VCaP (cell line): ENCODE measurements at regions not wholly inside any gene's neighbourhood (a gene's known extent, or its start where the extent isn't known, plus 50 kb on each side); places are given as distances from the start of the nearest gene placed in this dataset.

Experiments
- H3K27ac ChIP-seq: fragments of 450-650 bp; 2 replicates; pipeline ENCODE4 v1.5.1; 2017
- CTCF ChIP-seq: fragments of 450-650 bp; conservative IDR thresholded peaks from 2 replicates; pipeline ENCODE4 v1.5.1; 2017; ENCODE audit warnings: mild to moderate bottlenecking, moderate library complexity

- no peak for TF ChIP-seq CTCF
- no peak overlapping the region for H3K27ac ChIP-seq
Measured at GRCh38 chr11:70944636-70945035, 307.7 kb downstream of the SHANK2 start.

GRCh38 chr11:70948398-70948797 lies 304.0 kb downstream of the SHANK2 start:
- no peak overlapping the region for H3K27ac ChIP-seq

GRCh38 chr11:70948855-70949531 lies 303.4 kb downstream of the SHANK2 start:
- no peak for TF ChIP-seq CTCF
- no peak overlapping the region for H3K27ac ChIP-seq

More at GRCh38 chr11:70948398-70948797, 304.0 kb downstream of the SHANK2 start:
- TF ChIP-seq CTCF, result no peak

GRCh38 chr11:70951139-70951804 lies 301.1 kb downstream of the SHANK2 start:
- TF ChIP-seq CTCF, result no peak
- no peak overlapping the region for H3K27ac ChIP-seq

- no peak overlapping the region for H3K27ac ChIP-seq
- TF ChIP-seq CTCF, result no peak
Measured at GRCh38 chr11:70952191-70952590, 300.2 kb downstream of the SHANK2 start.

- no peak overlapping the region for H3K27ac ChIP-seq
- no peak for TF ChIP-seq CTCF
Measured at GRCh38 chr11:70953720-70954119, 298.7 kb downstream of the SHANK2 start.

GRCh38 chr11:70954471-70954870 lies 297.9 kb downstream of the SHANK2 start:
- H3K27ac ChIP-seq, result no peak overlapping the region

More at GRCh38 chr11:70954471-70954870, 297.9 kb downstream of the SHANK2 start:
- no peak for TF ChIP-seq CTCF
